Mesenchymal stem cell (in vitro differentiated cells and primary cell): ENCODE measurements at regions not wholly inside any gene's neighbourhood (a gene's known extent, or its start where the extent isn't known, plus 50 kb on each side); places are given as distances from the start of the nearest gene placed in this dataset.

Experiments
- DNase-seq: peaks from one replicate; pipeline ENCODE4 v3.0.0-alpha.2; 2013
- H2AFZ ChIP-seq: one replicate; pipeline ENCODE4 v1.6.1; 2013; ENCODE audit warnings: low read depth, mild to moderate bottlenecking, control low read depth, inconsistent platforms, low read length, moderate library complexity
- H2AK5ac ChIP-seq: 2 replicates; pipeline ENCODE4 v1.6.1; 2013; ENCODE audit warnings: low read length, moderate library complexity, mild to moderate bottlenecking, inconsistent platforms; ENCODE audit not compliant: severe bottlenecking
- H2BK120ac ChIP-seq: one replicate; pipeline ENCODE4 v1.6.1; 2013; ENCODE audit warnings: low read depth, mild to moderate bottlenecking, inconsistent platforms, low read length, moderate library complexity
- H2BK12ac ChIP-seq, 2 experiments: one replicate each; pipeline ENCODE4 v1.6.1; 2013; ENCODE audit warnings: inconsistent platforms in 2 of 2, low read length in 2 of 2, mild to moderate bottlenecking in 2 of 2, moderate library complexity in 2 of 2, control low read depth in 1 of 2
- H2BK15ac ChIP-seq: one replicate; pipeline ENCODE4 v1.6.1; 2013; ENCODE audit warnings: mild to moderate bottlenecking, low read depth, inconsistent platforms; ENCODE audit not compliant: poor library complexity, severe bottlenecking
- H2BK5ac ChIP-seq: 2 replicates; pipeline ENCODE4 v1.6.1; 2013; ENCODE audit warnings: low read depth, mild to moderate bottlenecking, low read length, control low read depth, inconsistent platforms; ENCODE audit not compliant: poor library complexity, severe bottlenecking
- H3K14ac ChIP-seq, 2 experiments: one replicate each; pipeline ENCODE4 v1.6.1; 2013; ENCODE audit warnings: inconsistent platforms in 2 of 2, low read length in 2 of 2, control low read depth in 1 of 2, mild to moderate bottlenecking in 1 of 2, moderate library complexity in 1 of 2
- H3K18ac ChIP-seq, 2 experiments: one replicate each; pipeline ENCODE4 v1.6.1; 2013; ENCODE audit warnings: inconsistent platforms in 2 of 2, low read length in 2 of 2, control low read depth in 1 of 2, low read depth in 1 of 2, mild to moderate bottlenecking in 1 of 2
- H3K23ac ChIP-seq, 2 experiments: one replicate each; pipeline ENCODE4 v1.6.1; 2013; ENCODE audit warnings: inconsistent platforms in 2 of 2, low read length in 2 of 2, mild to moderate bottlenecking in 2 of 2, moderate library complexity in 2 of 2, control low read depth in 1 of 2
- H3K27ac ChIP-seq: 2 replicates; pipeline ENCODE4 v1.5.1; 2013; ENCODE audit warnings: mild to moderate bottlenecking, moderate library complexity, low read length, control low read depth, inconsistent platforms; ENCODE audit not compliant: poor library complexity, severe bottlenecking
- H3K27me3 ChIP-seq, 2 experiments: 2 replicates each; pipeline versions ENCODE4 v1.6.1 to v1.7.0; 2013; ENCODE audit warnings: low read length in 2 of 2, mild to moderate bottlenecking in 2 of 2, moderate library complexity in 2 of 2, control low read depth in 1 of 2, inconsistent platforms in 1 of 2; ENCODE audit not compliant: control insufficient read depth in 1 of 2, insufficient read depth in 1 of 2
- H3K36me3 ChIP-seq, 2 experiments: 2 replicates each; pipeline versions ENCODE4 v1.6.1 to v1.7.0; 2013; ENCODE audit warnings: low read length in 2 of 2, control low read depth in 1 of 2, inconsistent platforms in 1 of 2, low read depth in 1 of 2, mild to moderate bottlenecking in 1 of 2; ENCODE audit not compliant: insufficient read depth in 2 of 2, control insufficient read depth in 1 of 2
- H3K4ac ChIP-seq, 2 experiments: one replicate each; pipeline ENCODE4 v1.6.1; 2013; ENCODE audit warnings: inconsistent platforms in 2 of 2, low read length in 2 of 2, mild to moderate bottlenecking in 2 of 2, moderate library complexity in 2 of 2, control low read depth in 1 of 2, low read depth in 1 of 2
- H3K4me1 ChIP-seq: 2 replicates; pipeline ENCODE4 v1.6.1; 2013; ENCODE audit warnings: low read depth, low read length, control low read depth; ENCODE audit not compliant: control insufficient read depth, insufficient read depth
- H3K4me2 ChIP-seq: 2 replicates; pipeline ENCODE4 v1.6.1; 2013; ENCODE audit warnings: low read length, mild to moderate bottlenecking, inconsistent platforms; ENCODE audit not compliant: poor library complexity, severe bottlenecking
- H3K4me3 ChIP-seq, 2 experiments: 2 replicates each; pipeline versions ENCODE4 v1.5.1 to v1.7.0; 2013; ENCODE audit warnings: low read length in 2 of 2, mild to moderate bottlenecking in 2 of 2, control low read depth in 1 of 2, low read depth in 1 of 2; ENCODE audit not compliant: insufficient read depth in 1 of 2
- H3K79me1 ChIP-seq: replicated peaks from 2 replicates; pipeline ENCODE4 v1.6.1; 2013; ENCODE audit warnings: mild to moderate bottlenecking, control low read depth, low read length, inconsistent platforms; ENCODE audit not compliant: poor library complexity, severe bottlenecking
- H3K9ac ChIP-seq: 2 replicates; pipeline ENCODE4 v1.7.0; 2013; ENCODE audit warnings: mild to moderate bottlenecking, low read length, moderate library complexity
- H3K9me3 ChIP-seq: 2 replicates; pipeline ENCODE4 v1.7.0; 2013; ENCODE audit warnings: mild to moderate bottlenecking, low read length; ENCODE audit not compliant: control insufficient read depth
- H4K8ac ChIP-seq: one replicate; pipeline ENCODE4 v1.6.1; 2013; ENCODE audit warnings: inconsistent platforms, mild to moderate bottlenecking, low read length, moderate library complexity
- H4K91ac ChIP-seq: one replicate; pipeline ENCODE4 v1.6.1; 2013; ENCODE audit warnings: mild to moderate bottlenecking, low read length, inconsistent platforms
- WGBS: methylation state at CpG from one replicate; pipeline ENCODE4 v1.1.7; 2013; ENCODE audit warnings: mixed read lengths; 5-methylcytosine and 5-hydroxymethylcytosine counted together

GRCh38 chr6:144870782-144871181 is 585.6 kb downstream of the UTRN start:
- Histone ChIP-seq H3K27ac (no peak overlapping the region), H3K4me3 (no peak overlapping the region), H2AFZ (no peak overlapping the region), H2BK15ac (no peak overlapping the region), H2AK5ac (no peak overlapping the region), H2BK120ac (no peak overlapping the region), H3K4ac (no peak overlapping the region), H3K9me3 (no peaks in the 10 kb centered on the region), H4K8ac (no peak overlapping the region), H3K36me3 (no peaks in the 10 kb centered on the region), H3K79me1 (no peaks in the 10 kb centered on the region), H4K91ac (no peak overlapping the region), H3K9ac (no peak overlapping the region), H3K4me2 (no peak overlapping the region), H3K4me1 (no peaks in the 10 kb centered on the region), H3K14ac (no peak overlapping the region), H3K27me3 (no peaks in the 10 kb centered on the region), H2BK12ac (no peak overlapping the region), H3K18ac (no peak overlapping the region), H3K23ac (no peak overlapping the region), H2BK5ac (no peak overlapping the region)
- DNase-seq, result no peak
- WGBS, result 95% methylated on average over 1 of the region's 2 CpGs

- H3K79me1 ChIP-seq, result no peaks in the 10 kb centered on the region
- H3K9ac ChIP-seq, result no peak overlapping the region
- no peaks in the 10 kb centered on the region for H3K9me3 ChIP-seq
- 73% methylated on average over 1 of the region's 1 CpG for WGBS
- no peak overlapping the region for H2BK15ac ChIP-seq
- no peak for DNase-seq
- H3K4me2 ChIP-seq, result no peak overlapping the region
- no peak overlapping the region for H3K4ac ChIP-seq
- no peak overlapping the region for H2BK12ac ChIP-seq
- H3K18ac ChIP-seq, result no peak overlapping the region
- no peaks in the 10 kb centered on the region for H3K36me3 ChIP-seq
- no peak overlapping the region for H3K4me3 ChIP-seq
- no peaks in the 10 kb centered on the region for H3K27me3 ChIP-seq
- no peak overlapping the region for H2BK5ac ChIP-seq
- no peak overlapping the region for H3K27ac ChIP-seq
- no peak overlapping the region for H2AK5ac ChIP-seq
- H3K14ac ChIP-seq, result no peak overlapping the region
- H3K23ac ChIP-seq, result no peak overlapping the region
- no peak overlapping the region for H4K8ac ChIP-seq
- no peaks in the 10 kb centered on the region for H3K4me1 ChIP-seq
- H4K91ac ChIP-seq, result no peak overlapping the region
- no peak overlapping the region for H2AFZ ChIP-seq
- no peak overlapping the region for H2BK120ac ChIP-seq
These were observed 588.7 kb downstream of the UTRN start for GRCh38 chr6:144873623-144874378.

GRCh38 chr6:144876689-144877088 is 591.6 kb downstream of the UTRN start:
- WGBS, result 91% methylated on average over 1 of the region's 2 CpGs

GRCh38 chr6:144877118-144877517 is 592.0 kb downstream of the UTRN start:
- no peak overlapping the region for H3K27ac ChIP-seq
- no peak overlapping the region for H2BK12ac ChIP-seq
- H2BK120ac ChIP-seq, result no peak overlapping the region
- no peak overlapping the region for H3K4ac ChIP-seq
- H3K9me3 ChIP-seq, result no peaks in the 10 kb centered on the region
- no peak overlapping the region for H3K14ac ChIP-seq
- no peak overlapping the region for H2BK15ac ChIP-seq
- H4K8ac ChIP-seq, result no peak overlapping the region
- H3K18ac ChIP-seq, result no peak overlapping the region
- H2BK5ac ChIP-seq, result no peak overlapping the region
- no peak overlapping the region for H2AFZ ChIP-seq
- H3K4me1 ChIP-seq, result no peaks in the 10 kb centered on the region
- no peak overlapping the region for H4K91ac ChIP-seq
- H3K4me3 ChIP-seq, result no peak overlapping the region
- whole genome bisulfite sequencing, result 85% methylated on average over 1 of the region's 1 CpG
- no peaks in the 10 kb centered on the region for H3K79me1 ChIP-seq
- no peaks in the 10 kb centered on the region for H3K27me3 ChIP-seq
- H3K23ac ChIP-seq, result no peak overlapping the region
- H2AK5ac ChIP-seq, result no peak overlapping the region
- no peak overlapping the region for H3K9ac ChIP-seq
- H3K36me3 ChIP-seq, result no peaks in the 10 kb centered on the region
- H3K4me2 ChIP-seq, result no peak overlapping the region
- no peak for DNase-seq

More at GRCh38 chr6:144876689-144877088, 591.6 kb downstream of the UTRN start:
- no peak overlapping the region for H2AFZ ChIP-seq
- no peak overlapping the region for H2BK5ac ChIP-seq
- H3K79me1 ChIP-seq, result no peaks in the 10 kb centered on the region
- no peak overlapping the region for H3K4me3 ChIP-seq
- DNase-seq, result no peak
- H3K36me3 ChIP-seq, result no peaks in the 10 kb centered on the region
- H3K27me3 ChIP-seq, result no peaks in the 10 kb centered on the region
- no peak overlapping the region for H3K18ac ChIP-seq
- no peak overlapping the region for H3K4me2 ChIP-seq
- no peak overlapping the region for H2BK120ac ChIP-seq
- no peak overlapping the region for H3K27ac ChIP-seq
- no peak overlapping the region for H4K8ac ChIP-seq
- H3K9ac ChIP-seq, result no peak overlapping the region
- H3K9me3 ChIP-seq, result no peaks in the 10 kb centered on the region
- no peak overlapping the region for H2AK5ac ChIP-seq
- H2BK12ac ChIP-seq, result no peak overlapping the region
- H2BK15ac ChIP-seq, result no peak overlapping the region
- no peak overlapping the region for H3K14ac ChIP-seq
- H3K4ac ChIP-seq, result no peak overlapping the region
- no peaks in the 10 kb centered on the region for H3K4me1 ChIP-seq
- no peak overlapping the region for H3K23ac ChIP-seq
- no peak overlapping the region for H4K91ac ChIP-seq
